ENCODE measurements at regions not wholly inside any gene's neighbourhood (a gene's known extent, or its start where the extent isn't known, plus 50 kb on each side); places are given as distances from the start of the nearest gene placed in this dataset.

GRCh38 chr21:41636636-41637630, 129.0 kb upstream of the TMPRSS2 start:
- Histone ChIP-seq H3K9me3 (ENCODE audit: control insufficient read depth, low read length) (peaks cover 6% of the 10 kb centered on the region), H3K27me3 (replicated peaks; ENCODE audit: control insufficient read depth, insufficient read depth, low read length) (no peaks in the 10 kb centered on the region), H3K4me3 (ENCODE audit: low read length) (no peak overlapping the region), H3K9ac (ENCODE audit: low read length) (no peak overlapping the region), H3K36me3 (ENCODE audit: control insufficient read depth, insufficient read depth, low read length, severe bottlenecking) (no peaks in the 10 kb centered on the region), H3K4me1 (ENCODE audit: control insufficient read depth, insufficient read depth, low read length) (peaks cover 14% of the 10 kb centered on the region)
- DNase-seq (ENCODE audit: low read depth), result no peak

DNA sequence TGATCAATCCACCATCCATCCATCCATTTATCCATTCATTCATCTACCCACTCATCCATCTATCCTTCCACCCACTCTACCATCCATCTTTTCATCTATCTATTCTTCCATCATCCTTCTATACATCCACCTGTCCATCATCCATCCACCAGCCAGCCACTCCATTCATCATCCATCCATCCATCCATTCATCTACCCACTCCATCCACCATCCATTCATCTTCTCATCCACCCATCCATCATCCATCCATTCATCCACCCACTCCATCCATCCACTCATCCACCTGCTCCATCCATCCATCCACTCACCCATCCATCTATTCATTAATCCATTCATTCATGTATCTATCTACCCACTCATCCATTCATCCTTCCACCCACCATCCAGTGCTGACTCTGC, 127.9 kb upstream of the TMPRSS2 start:
- Histone ChIP-seq H3K27me3 (replicated peaks; ENCODE audit: control insufficient read depth, insufficient read depth, low read length) (no peaks in the 10 kb centered on the region), H3K4me3 (ENCODE audit: low read length) (no peak overlapping the region), H3K9ac (ENCODE audit: low read length) (no peak overlapping the region), H3K36me3 (ENCODE audit: control insufficient read depth, insufficient read depth, low read length, severe bottlenecking) (no peaks in the 10 kb centered on the region), H3K9me3 (ENCODE audit: control insufficient read depth, low read length) (peaks cover 6% of the 10 kb centered on the region), H3K4me1 (ENCODE audit: control insufficient read depth, insufficient read depth, low read length) (peaks cover 5% of the 10 kb centered on the region)
- no peak for DNase-seq (ENCODE audit: low read depth)

DNA sequence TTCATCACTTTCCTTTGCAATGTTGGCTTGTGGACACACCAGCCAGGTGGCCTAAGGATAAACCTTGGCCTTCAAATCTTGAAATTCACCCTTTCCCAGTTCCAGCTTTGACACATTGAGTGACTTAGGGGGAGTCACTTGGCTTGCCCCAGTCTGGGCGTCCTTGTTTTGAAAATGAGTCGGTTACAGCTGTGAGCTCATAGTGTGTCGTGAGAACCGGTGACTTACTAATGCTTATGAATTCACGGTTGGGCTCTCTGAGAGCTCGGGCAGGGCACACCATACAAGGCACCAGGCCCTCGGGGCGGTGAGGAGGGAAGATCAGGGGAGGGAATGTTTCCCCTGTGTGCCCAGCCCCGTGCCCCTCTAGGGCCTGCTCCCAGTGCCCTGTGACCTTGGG, 126.9 kb upstream of the TMPRSS2 start:
- Histone ChIP-seq H3K9ac (ENCODE audit: low read length) (no peak overlapping the region), H3K4me3 (ENCODE audit: low read length) (no peak overlapping the region), H3K27me3 (replicated peaks; ENCODE audit: control insufficient read depth, insufficient read depth, low read length) (no peaks in the 10 kb centered on the region), H3K4me1 (ENCODE audit: control insufficient read depth, insufficient read depth, low read length) (peaks cover 6% of the 10 kb centered on the region), H3K36me3 (ENCODE audit: control insufficient read depth, insufficient read depth, low read length, severe bottlenecking) (no peaks in the 10 kb centered on the region), H3K9me3 (ENCODE audit: control insufficient read depth, low read length) (peaks cover 6% of the 10 kb centered on the region)
- peak; percentile 46 for DNase-seq (ENCODE audit: low read depth)

DNA sequence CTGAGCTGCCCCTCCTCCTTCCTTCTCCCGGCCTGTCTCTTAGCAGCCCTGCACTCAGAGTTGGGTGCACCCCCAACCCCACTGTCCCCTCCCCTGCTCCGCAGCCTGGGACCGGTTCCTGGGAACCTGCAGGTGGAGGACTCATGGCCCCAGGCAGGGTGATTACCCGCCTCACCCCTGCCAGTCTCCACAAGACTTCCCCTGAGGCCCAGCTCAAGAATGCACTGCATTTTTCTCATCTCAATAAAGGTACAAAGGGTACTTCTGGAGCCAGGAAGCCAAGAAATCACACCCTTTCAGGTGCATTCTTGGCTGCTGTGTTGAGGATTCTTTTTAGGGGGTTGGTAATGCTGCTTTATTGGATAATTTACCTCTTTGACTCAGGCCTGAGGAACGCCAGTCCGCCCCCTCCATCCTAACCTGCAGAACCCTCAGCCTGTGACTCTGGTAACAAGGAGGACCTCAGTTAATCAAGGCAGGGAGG, 126.3 kb upstream of the TMPRSS2 start:
- Histone ChIP-seq H3K9me3 (ENCODE audit: control insufficient read depth, low read length) (peaks cover 6% of the 10 kb centered on the region), H3K4me1 (ENCODE audit: control insufficient read depth, insufficient read depth, low read length) (peaks cover 6% of the 10 kb centered on the region), H3K27me3 (replicated peaks; ENCODE audit: control insufficient read depth, insufficient read depth, low read length) (no peaks in the 10 kb centered on the region), H3K4me3 (ENCODE audit: low read length) (no peak overlapping the region), H3K36me3 (ENCODE audit: control insufficient read depth, insufficient read depth, low read length, severe bottlenecking) (no peaks in the 10 kb centered on the region), H3K9ac (ENCODE audit: low read length) (no peak overlapping the region)
- DNase-seq (ENCODE audit: low read depth), result no peak

DNA sequence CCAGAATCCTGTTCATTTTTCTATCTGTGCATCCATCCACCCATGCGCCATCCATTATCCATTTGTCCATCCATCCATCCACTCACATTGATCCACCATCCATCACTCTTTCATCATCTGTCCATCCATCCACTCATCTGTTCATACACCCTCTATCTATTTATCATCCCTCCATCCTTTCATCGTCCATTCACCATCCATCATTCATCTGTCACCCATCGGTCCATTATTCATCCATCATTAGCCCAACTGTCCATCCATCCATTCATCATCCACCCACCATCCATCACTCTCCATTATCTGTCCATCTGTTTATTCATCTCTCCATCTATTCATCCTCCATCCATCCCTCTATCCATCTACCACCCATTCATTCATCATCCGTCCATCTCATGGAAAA, 125.7 kb upstream of the TMPRSS2 start:
- peaks cover 6% of the 10 kb centered on the region for H3K4me1 ChIP-seq (ENCODE audit: control insufficient read depth, insufficient read depth, low read length)
- no peak overlapping the region for H3K4me3 ChIP-seq (ENCODE audit: low read length)
- no peak for DNase-seq (ENCODE audit: low read depth)
- H3K9me3 ChIP-seq (ENCODE audit: control insufficient read depth, low read length), result peaks cover 6% of the 10 kb centered on the region
- no peaks in the 10 kb centered on the region for H3K27me3 ChIP-seq (replicated peaks; ENCODE audit: control insufficient read depth, insufficient read depth, low read length)
- no peak overlapping the region for H3K9ac ChIP-seq (ENCODE audit: low read length)
- no peaks in the 10 kb centered on the region for H3K36me3 ChIP-seq (ENCODE audit: control insufficient read depth, insufficient read depth, low read length, severe bottlenecking)

GRCh38 chr21:41632748-41633475, 125.0 kb upstream of the TMPRSS2 start:
- H3K27me3 ChIP-seq (replicated peaks; ENCODE audit: control insufficient read depth, insufficient read depth, low read length), result no peaks in the 10 kb centered on the region

GRCh38 chr21:41631564-41632461, 123.9 kb upstream of the TMPRSS2 start:
- no peak for DNase-seq (ENCODE audit: low read depth)
- no peak overlapping the region for H3K4me3 ChIP-seq (ENCODE audit: low read length)
- H3K36me3 ChIP-seq (ENCODE audit: control insufficient read depth, insufficient read depth, low read length, severe bottlenecking), result no peaks in the 10 kb centered on the region
- peaks cover 6% of the 10 kb centered on the region for H3K4me1 ChIP-seq (ENCODE audit: control insufficient read depth, insufficient read depth, low read length)
- H3K9ac ChIP-seq (ENCODE audit: low read length), result no peak overlapping the region
- no peaks in the 10 kb centered on the region for H3K27me3 ChIP-seq (replicated peaks; ENCODE audit: control insufficient read depth, insufficient read depth, low read length)
- no peaks in the 10 kb centered on the region for H3K9me3 ChIP-seq (ENCODE audit: control insufficient read depth, low read length)

More at GRCh38 chr21:41632748-41633475, 125.0 kb upstream of the TMPRSS2 start:
- H3K9me3 ChIP-seq (ENCODE audit: control insufficient read depth, low read length), result peaks cover under 1% of the 10 kb centered on the region
- H3K36me3 ChIP-seq (ENCODE audit: control insufficient read depth, insufficient read depth, low read length, severe bottlenecking), result no peaks in the 10 kb centered on the region
- no peak overlapping the region for H3K9ac ChIP-seq (ENCODE audit: low read length)
- DNase-seq (ENCODE audit: low read depth), result no peak
- no peak overlapping the region for H3K4me3 ChIP-seq (ENCODE audit: low read length)
- H3K4me1 ChIP-seq (ENCODE audit: control insufficient read depth, insufficient read depth, low read length), result peaks cover 6% of the 10 kb centered on the region

DNA sequence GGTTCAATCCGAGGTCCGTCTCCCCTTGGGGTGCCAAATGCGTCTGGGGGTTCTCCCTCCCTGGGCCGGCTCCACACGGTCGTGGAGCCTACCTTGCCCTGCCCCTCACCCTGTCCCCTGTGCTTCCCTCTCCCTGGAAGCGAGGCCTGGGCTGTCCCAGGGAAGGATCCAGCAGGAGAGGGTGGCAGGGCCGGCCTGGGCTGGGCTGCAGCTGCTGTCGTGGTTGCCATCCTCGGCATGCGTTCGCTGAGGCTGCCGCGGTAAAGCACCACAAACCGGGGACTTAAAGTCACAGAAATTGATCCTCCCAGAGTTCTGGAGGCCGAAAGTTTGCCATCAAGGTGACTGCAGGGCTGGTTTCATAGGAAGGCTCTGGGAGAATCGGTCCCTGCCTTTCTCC, 123.0 kb upstream of the TMPRSS2 start:
- Histone ChIP-seq H3K9me3 (ENCODE audit: control insufficient read depth, low read length) (no peaks in the 10 kb centered on the region), H3K9ac (ENCODE audit: low read length) (no peak overlapping the region), H3K27me3 (replicated peaks; ENCODE audit: control insufficient read depth, insufficient read depth, low read length) (no peaks in the 10 kb centered on the region), H3K4me1 (ENCODE audit: control insufficient read depth, insufficient read depth, low read length) (peaks cover 6% of the 10 kb centered on the region), H3K36me3 (ENCODE audit: control insufficient read depth, insufficient read depth, low read length, severe bottlenecking) (no peaks in the 10 kb centered on the region), H3K4me3 (ENCODE audit: low read length) (no peak overlapping the region)
- no peak for DNase-seq (ENCODE audit: low read depth)

DNA sequence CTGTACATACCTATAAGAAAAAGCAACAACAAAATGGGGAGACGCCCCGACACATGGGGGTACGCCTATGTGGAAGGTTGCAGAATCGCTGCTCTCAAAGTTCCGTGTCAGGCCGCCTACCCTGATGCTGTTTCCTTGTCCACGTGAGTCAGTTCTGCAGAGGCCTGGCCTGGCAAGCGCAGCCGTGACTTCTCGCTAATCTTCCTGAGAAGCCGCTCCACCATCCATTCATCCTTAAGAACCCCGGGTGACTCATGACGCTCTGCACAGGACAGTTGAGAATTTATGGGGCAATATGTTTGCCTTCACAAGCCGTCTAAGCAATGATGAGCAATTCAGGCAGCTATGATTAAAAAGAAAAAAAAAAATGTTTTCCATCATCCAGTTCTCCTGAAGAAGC, 122.3 kb upstream of the TMPRSS2 start:
- Histone ChIP-seq H3K4me1 (ENCODE audit: control insufficient read depth, insufficient read depth, low read length) (peaks cover 6% of the 10 kb centered on the region), H3K9ac (ENCODE audit: low read length) (no peak overlapping the region), H3K4me3 (ENCODE audit: low read length) (no peak overlapping the region), H3K36me3 (ENCODE audit: control insufficient read depth, insufficient read depth, low read length, severe bottlenecking) (no peaks in the 10 kb centered on the region), H3K27me3 (replicated peaks; ENCODE audit: control insufficient read depth, insufficient read depth, low read length) (no peaks in the 10 kb centered on the region), H3K9me3 (ENCODE audit: control insufficient read depth, low read length) (no peaks in the 10 kb centered on the region)
- DNase-seq (ENCODE audit: low read depth), result peak; percentile 56

- Histone ChIP-seq H3K27me3 (replicated peaks; ENCODE audit: control insufficient read depth, insufficient read depth, low read length) (no peaks in the 10 kb centered on the region), H3K4me3 (ENCODE audit: low read length) (no peak overlapping the region), H3K9me3 (ENCODE audit: control insufficient read depth, low read length) (no peaks in the 10 kb centered on the region), H3K36me3 (ENCODE audit: control insufficient read depth, insufficient read depth, low read length, severe bottlenecking) (no peaks in the 10 kb centered on the region), H3K4me1 (ENCODE audit: control insufficient read depth, insufficient read depth, low read length) (peaks cover 6% of the 10 kb centered on the region), H3K9ac (ENCODE audit: low read length) (no peak overlapping the region)
- no peak for DNase-seq (ENCODE audit: low read depth)
These were observed 120.3 kb upstream of the TMPRSS2 start for GRCh38 chr21:41628256-41628655.
